ENCODE measurements at regions not wholly inside any gene's neighbourhood (a gene's known extent, or its start where the extent isn't known, plus 50 kb on each side); places are given as distances from the start of the nearest gene placed in this dataset.

DNA sequence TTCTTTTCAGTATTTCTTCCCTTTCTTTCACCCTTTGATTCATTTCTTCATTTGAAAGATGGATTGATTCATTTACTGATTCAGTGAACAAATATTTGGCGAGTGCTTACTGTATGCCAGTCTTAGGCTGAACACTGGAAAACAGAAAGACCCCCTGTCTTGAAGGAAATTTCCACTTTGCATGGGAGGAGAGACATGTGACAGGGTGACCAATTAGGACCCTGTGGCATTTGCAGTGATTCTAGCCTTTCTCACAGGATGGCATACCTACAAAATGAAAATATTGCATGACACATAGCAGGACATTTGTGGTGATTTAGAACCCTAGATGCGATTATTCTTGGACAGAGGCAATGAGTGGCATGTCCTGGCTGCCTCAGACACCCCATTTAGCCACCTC is 407.2 kb upstream of the SGCD start:
- H3K4me3 ChIP-seq = no peak overlapping the region
- intact Hi-C loops (cut with DNase I, micrococcal nuclease) = no loop called here
- TF ChIP-seq, protein P1, sequence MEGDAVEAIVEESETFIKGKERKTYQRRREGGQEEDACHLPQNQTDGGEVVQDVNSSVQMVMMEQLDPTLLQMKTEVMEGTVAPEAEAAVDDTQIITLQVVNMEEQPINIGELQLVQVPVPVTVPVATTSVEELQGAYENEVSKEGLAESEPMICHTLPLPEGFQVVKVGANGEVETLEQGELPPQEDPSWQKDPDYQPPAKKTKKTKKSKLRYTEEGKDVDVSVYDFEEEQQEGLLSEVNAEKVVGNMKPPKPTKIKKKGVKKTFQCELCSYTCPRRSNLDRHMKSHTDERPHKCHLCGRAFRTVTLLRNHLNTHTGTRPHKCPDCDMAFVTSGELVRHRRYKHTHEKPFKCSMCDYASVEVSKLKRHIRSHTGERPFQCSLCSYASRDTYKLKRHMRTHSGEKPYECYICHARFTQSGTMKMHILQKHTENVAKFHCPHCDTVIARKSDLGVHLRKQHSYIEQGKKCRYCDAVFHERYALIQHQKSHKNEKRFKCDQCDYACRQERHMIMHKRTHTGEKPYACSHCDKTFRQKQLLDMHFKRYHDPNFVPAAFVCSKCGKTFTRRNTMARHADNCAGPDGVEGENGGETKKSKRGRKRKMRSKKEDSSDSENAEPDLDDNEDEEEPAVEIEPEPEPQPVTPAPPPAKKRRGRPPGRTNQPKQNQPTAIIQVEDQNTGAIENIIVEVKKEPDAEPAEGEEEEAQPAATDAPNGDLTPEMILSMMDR (IDR thresholded peaks at IDR 0.05) = no peak
- H3K9me3 ChIP-seq = no peaks in the 10 kb centered on the region
- no peaks in the 10 kb centered on the region for H3K4me1 ChIP-seq (ENCODE audit: low read depth)
- DNase-seq = no peak
- ATAC-seq = no peak
- no peaks in the 10 kb centered on the region for H3K36me3 ChIP-seq (ENCODE audit: low read depth)

DNA sequence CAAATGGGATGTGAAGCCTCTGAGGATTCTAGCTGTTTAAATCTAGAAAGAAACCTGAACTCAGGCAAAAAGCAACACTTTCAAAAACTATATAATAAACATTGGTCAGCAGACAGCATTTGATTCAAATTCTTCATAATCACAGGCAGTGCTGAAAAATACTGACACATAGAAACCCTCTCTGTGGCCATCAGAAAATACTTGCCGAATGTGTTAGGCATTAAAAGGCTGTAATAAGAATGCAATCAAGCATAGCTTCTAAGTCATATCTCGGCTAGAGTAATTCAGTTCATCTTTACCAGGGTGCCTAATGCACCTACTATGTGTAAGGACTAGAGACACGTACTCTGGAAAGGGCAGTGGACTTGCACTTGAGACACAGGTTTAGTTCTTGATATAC is 405.3 kb upstream of the SGCD start:
- Histone ChIP-seq H3K4me3 (no peak overlapping the region), H3K9me3 (no peaks in the 10 kb centered on the region), H3K4me1 (ENCODE audit: low read depth) (no peaks in the 10 kb centered on the region), H3K36me3 (ENCODE audit: low read depth) (no peaks in the 10 kb centered on the region)
- TF ChIP-seq, protein P1 (IDR thresholded peaks at IDR 0.05) = no peak
- DNase-seq (no peak), ATAC-seq (no peak)
- intact Hi-C loops (cut with DNase I, micrococcal nuclease) = no loop called here

GRCh38 chr5:155923784-155924183 is 403.2 kb upstream of the SGCD start:
- ATAC-seq (no peak), DNase-seq (no peak)
- H3K9me3 ChIP-seq = no peaks in the 10 kb centered on the region
- no peaks in the 10 kb centered on the region for H3K4me1 ChIP-seq (ENCODE audit: low read depth)
- TF ChIP-seq, protein P1 (IDR thresholded peaks at IDR 0.05) = no peak
- H3K36me3 ChIP-seq (ENCODE audit: low read depth) = no peaks in the 10 kb centered on the region
- intact Hi-C loops (cut with DNase I, micrococcal nuclease) = no loop called here
- H3K4me3 ChIP-seq = no peak overlapping the region

GRCh38 chr5:155926031-155926430 is 400.9 kb upstream of the SGCD start:
- Histone ChIP-seq H3K4me3 (no peak overlapping the region), H3K36me3 (ENCODE audit: low read depth) (no peaks in the 10 kb centered on the region), H3K4me1 (ENCODE audit: low read depth) (no peaks in the 10 kb centered on the region), H3K9me3 (no peaks in the 10 kb centered on the region)
- ATAC-seq (no peak), DNase-seq (no peak)
- TF ChIP-seq, protein P1 (IDR thresholded peaks at IDR 0.05) = no peak
- intact Hi-C loops (cut with DNase I, micrococcal nuclease) = no loop called here

- DNase-seq (no peak), ATAC-seq (no peak)
- Histone ChIP-seq H3K4me3 (no peak overlapping the region), H3K4me1 (ENCODE audit: low read depth) (no peaks in the 10 kb centered on the region), H3K9me3 (no peaks in the 10 kb centered on the region), H3K36me3 (ENCODE audit: low read depth) (no peaks in the 10 kb centered on the region)
- TF ChIP-seq, protein P1 (IDR thresholded peaks at IDR 0.05) = no peak
- intact Hi-C loops (cut with DNase I, micrococcal nuclease) = no loop called here
Measured at GRCh38 chr5:155926766-155927165, 400.2 kb upstream of the SGCD start.

GRCh38 chr5:155929112-155929511 is 397.9 kb upstream of the SGCD start:
- intact Hi-C loops (cut with DNase I, micrococcal nuclease) = no loop called here
- DNase-seq = no peak
- H3K4me3 ChIP-seq = no peak overlapping the region
- no peaks in the 10 kb centered on the region for H3K36me3 ChIP-seq (ENCODE audit: low read depth)
- TF ChIP-seq, protein P1 (IDR thresholded peaks at IDR 0.05) = no peak
- no peak for ATAC-seq
- H3K9me3 ChIP-seq = no peaks in the 10 kb centered on the region
- H3K4me1 ChIP-seq (ENCODE audit: low read depth) = no peaks in the 10 kb centered on the region

Measured in mucosa of descending colon (tissue), 3 donors.